HG03575 (cell line): ENCODE measurements at regions not wholly inside any gene's neighbourhood (a gene's known extent, or its start where the extent isn't known, plus 50 kb on each side); places are given as distances from the start of the nearest gene placed in this dataset.
"Not testable (repeated sequence)": the region's sequence is repeated elsewhere in the genome, so short reads cannot be mapped to it uniquely, and the experiment has no call there.

Experiments used
- ATAC-seq: cut with Tn5 transposase; IDR thresholded peaks from one replicate; pipeline ENCODE4 v1.9.1; 2021; ENCODE audit not compliant: unreplicated experiment, insufficient number of reproducible peaks, low FRiP score; ENCODE audit errors: extremely low read depth

DNA sequence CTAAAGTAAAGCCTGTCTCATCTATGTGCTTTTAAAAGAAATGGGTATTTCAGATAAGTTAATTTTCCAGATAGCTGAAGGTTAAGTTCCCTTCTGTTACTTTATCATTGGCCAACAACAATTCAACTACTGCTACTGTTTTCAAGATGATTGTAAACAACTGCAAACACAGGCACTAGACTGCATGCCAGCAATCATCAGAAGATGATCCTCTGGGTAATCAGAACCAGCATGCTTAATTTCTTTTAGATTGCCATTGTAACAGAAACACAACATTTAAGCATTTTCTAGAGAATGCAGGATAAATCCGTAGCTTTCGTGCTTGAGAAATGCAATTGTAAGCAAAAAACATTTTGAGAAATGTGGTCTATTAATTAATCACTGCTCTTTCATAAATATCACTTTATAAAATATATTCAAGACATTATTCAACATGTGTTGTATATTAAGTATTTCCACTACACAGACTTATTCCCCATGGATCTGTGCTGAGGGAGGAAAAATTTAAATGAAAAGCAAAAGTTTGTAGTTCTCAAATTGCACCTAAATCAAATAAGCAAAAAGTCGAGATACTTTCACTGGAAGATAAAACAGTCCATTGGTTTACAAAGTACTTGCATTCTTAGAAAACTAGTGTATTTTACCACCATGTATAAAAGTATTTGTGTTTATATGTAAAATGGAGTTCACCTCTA lies 133.7 kb downstream of the ATL2 start:
- ATAC-seq, result no peak

DNA sequence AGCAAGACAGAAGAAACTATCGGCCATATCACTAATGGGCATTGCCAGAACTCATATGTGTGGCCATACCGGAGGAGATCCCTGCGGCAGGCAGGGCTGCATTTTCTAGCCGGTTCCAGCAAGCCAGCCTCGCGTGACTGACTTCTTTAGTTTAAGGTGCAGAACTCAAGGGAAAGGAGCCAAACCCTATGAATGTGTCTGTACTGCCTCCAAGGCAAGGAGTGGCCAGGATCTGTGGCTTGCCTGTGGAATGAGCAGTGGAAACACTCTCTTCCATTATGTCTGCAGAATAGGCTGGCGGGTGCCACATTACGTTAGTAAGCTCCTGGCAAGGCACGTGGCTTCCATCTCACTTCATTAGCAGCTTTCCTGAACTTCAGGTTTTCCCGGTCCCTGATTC lies 137.6 kb downstream of the ATL2 start:
- ATAC-seq, result no peak

DNA sequence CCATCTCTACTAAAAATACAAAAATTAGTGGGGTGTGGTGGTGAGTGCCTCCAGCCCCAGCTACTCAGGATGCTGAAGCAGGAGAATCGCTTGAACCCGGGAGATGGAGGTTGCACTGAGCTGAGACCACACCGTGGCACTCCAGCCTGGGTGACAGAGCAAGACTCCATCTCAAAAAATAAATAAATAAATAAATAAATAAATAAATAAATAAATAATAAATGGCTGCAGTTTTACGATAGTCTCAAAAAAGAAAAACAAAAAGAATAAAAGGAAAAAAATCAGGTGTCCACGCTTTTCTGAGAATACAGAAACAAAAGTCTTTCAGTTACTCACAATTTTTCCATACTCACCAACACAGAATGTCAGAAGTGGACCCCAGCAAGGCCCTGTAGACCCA lies 138.4 kb downstream of the ATL2 start:
- ATAC-seq, result not testable (repeated sequence)

DNA sequence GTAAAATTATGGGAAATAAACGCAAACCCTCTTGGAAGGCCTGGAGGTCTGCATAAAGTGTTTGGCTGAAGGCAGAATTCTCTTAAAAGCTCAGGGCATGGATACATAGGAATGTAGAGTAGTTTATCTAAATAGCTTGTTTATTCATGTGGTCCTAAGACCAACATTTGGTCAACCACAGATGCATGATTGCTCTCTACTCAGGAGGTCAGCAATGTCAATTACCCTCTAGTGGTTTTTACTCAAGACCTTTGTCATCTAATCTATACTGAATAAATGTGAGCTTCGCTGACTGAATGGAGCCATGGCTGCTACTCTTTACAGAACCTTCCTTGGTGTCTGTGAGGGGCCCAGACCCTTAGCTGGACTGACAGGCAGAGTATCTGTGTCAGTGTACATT lies 139.8 kb downstream of the ATL2 start:
- ATAC-seq, result no peak

DNA sequence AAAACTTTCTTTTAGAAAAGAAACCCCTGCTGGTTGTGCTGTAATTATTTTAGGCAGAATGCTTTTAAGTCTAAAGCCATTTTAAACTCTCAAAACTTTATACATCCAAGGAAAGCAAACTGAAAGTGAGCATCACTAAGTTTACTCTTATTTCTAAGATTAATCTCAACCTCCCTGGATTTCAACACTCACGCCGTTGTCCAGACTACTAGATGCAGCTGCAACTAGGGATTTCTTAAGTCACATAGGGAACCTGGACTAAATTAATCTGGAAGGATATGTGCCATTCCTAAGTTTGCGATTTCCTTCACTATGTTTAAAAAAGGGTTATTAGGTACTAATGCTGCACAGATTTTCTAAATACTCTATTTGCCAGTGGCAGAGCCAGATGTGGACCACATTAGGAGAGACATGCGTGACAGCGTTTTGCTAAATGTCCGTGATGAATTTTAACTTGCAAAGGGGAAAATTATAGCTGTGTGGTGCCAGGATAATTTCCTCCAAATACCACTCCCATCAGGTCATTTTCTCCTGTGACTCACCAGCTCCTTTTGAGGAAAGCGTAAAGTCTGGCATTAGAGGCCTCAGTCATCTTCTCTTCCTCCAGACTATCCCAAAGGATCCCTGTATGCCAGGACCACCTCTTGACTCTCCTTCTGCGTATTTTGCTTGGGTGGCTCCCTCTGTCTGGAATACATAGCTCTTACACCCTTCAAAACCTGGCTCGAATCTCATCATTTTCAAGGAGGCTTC lies 143.7 kb downstream of the ATL2 start:
- ATAC-seq, result no peak

DNA sequence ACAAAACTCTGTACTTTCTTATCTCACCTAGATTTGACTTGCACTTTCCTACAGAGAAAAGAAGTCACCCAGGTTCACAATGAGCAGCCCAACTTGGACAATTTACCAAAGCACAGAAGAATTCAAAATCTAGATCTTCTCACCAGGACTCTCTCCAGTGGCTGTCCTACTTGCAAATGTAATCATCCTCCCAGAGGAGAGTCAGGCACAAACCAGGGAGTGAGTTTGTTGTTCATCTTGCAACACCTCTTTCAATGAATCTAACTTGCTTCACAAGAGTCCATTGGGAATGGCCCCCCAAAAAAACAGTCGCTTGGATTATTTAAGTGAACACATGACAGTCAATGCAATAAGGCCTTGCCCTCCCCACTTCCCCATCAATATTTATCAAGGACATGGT lies 144.6 kb downstream of the ATL2 start:
- ATAC-seq, result no peak

DNA sequence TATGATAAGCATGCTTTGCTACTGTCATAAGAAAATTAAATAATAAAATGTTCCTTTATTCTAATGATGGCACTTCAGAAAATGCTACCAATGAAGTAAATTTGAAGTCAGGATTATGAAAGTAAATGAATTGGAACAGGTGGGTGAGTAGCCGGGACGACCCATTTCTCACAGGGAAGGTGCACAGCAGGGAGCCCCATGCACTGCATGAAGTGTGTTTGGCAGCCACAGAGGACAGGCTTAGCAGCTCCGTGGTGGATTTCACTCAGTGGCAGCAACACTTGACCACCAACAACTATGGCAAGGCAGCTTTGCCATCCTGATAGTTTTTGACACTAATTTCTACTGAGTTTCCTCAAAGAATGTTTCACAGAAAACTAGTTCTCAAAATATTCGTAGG lies 146.3 kb downstream of the ATL2 start:
- no peak for ATAC-seq

DNA sequence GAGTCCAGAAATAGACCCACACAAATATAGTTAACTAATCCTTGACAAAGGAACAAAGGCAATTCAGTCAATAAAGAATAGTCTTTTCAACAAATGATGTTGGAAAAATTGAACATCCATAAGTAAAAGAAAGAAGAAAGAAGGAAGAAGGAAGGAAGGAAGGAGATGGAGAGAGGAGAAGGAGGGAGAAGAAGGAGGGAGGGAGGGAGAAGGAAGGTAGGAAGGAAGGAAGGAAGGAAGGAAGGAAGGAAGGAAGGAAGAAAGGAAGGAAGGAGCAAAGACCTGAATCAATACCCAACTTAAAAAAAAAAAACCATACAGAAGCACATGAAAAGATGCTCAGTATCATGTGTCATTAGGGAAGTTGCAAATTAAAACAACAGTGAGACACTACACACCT lies 148.3 kb downstream of the ATL2 start:
- no peak for ATAC-seq

DNA sequence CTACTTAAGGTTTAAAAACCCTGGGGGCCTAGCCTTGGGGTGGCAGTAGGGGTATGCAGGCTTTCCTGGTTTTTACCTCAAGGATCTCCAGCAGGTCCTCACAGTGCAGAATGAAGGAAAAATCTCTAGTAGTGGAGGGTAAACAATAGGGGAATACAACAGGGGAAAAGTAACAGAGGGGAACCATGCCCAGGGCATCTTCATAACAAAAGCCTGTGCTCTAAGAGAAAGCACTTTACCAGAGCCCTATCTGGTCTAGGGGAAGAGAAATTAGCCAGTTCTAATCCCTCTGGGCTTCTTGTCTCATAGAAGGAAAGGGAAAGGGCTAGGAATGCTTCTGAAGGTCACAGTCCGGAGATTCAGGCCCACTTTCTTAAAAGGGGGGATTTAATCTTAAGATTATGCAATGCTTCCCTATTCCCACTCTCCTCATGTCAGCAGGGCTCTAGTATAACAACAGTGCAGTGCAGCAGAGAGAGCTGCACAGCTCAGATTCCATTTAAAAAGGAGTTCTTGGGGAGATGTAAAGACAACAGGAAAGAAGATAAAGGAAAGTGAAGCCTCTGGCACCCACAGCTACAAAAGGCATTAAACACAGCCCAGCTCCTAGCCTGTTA lies 149.0 kb upstream of the CYP1B1 start:
- ATAC-seq, result no peak

DNA sequence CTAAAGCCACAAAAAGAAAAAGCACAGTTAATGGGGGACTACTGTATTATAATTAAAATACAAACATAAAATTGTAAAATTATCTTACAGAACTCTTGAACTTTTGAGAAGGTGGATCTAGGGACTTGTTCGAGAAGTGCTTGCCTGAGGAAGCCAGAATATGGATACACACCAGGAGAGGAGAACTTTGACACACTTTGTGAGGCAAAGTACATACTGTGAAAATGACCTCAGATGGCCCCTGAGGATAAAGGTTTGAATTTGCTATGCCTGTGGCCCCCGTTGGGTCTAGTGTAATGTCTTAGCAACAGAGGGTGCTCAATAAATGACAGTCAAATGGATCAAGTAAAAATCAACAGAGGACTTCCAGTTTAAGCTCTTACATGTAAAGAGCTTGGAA lies 148.2 kb upstream of the CYP1B1 start:
- no peak for ATAC-seq

DNA sequence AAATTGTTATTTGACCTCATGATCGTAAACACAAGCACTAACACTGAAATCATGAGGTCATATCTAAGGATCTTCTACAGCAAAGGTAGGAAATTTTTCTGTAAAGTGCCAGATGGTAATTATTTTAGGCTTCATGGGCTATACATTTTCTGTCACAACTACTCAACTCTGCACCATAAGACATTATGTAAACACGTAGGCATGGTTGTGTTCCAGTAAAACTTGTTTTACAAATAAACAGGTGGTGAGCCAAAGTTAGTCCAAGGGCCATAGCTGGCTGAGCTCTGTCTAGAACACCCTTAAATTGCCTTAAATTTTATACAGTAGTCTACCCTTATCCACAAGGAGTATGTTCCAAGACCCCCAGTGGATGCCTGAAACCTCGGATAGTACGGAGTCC lies 147.3 kb upstream of the CYP1B1 start:
- no peak for ATAC-seq

DNA sequence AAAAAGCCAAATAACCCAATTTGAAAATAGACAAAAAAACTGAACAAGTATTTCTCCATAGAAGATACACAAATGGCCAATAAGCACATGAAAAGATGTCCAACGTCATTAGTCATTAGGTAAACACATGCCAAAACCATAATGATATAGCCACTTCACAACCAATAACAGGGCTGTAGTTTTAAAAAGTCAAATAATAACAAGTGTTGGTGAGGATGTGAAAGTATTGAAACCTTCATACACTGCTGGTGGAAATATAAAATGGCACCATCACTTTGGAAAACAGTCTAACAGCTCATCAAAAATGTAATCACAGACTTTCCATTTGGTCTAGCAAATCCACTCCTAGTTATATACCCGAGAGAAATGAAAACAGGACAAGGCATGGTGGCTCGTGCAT lies 144.2 kb upstream of the CYP1B1 start:
- no peak for ATAC-seq

DNA sequence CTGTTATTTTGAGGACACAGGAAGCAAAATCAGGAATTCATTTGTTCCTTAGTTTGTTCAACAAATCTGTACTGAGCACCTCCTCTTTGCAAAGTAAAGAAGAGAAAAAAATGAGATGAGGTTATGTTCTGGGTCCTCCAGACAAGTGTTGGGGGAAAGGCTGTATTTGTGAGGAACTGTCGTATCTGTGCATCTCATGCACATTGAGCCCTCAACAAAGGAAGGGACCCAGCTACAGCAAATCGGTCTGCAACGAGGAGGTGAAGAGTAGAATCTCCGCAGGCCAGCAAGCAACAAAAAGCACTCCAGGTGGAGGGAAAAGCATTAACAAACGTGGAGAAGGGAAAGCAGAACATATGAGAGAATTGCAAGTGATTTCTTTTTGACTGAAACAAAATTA lies 143.0 kb upstream of the CYP1B1 start:
- no peak for ATAC-seq

DNA sequence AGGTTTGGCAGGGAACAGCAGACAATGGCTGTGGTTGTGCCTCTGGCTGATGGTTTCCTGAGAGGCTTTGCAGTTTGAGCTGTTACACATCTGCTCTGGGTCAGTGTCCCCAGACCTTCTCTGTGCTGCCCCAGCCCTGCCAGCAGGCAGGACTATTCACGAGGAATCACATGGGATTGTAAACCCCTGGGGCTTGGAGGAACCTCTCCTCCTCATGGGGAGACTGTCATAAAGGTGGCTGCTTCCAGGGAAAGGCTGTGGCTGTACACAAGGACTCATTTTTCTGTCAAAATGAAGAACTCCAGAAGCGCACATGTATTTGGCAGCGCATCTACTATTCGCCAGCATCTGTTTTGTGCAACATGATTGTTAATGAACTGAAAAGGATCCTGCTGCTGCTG lies 142.6 kb upstream of the CYP1B1 start:
- no peak for ATAC-seq

DNA sequence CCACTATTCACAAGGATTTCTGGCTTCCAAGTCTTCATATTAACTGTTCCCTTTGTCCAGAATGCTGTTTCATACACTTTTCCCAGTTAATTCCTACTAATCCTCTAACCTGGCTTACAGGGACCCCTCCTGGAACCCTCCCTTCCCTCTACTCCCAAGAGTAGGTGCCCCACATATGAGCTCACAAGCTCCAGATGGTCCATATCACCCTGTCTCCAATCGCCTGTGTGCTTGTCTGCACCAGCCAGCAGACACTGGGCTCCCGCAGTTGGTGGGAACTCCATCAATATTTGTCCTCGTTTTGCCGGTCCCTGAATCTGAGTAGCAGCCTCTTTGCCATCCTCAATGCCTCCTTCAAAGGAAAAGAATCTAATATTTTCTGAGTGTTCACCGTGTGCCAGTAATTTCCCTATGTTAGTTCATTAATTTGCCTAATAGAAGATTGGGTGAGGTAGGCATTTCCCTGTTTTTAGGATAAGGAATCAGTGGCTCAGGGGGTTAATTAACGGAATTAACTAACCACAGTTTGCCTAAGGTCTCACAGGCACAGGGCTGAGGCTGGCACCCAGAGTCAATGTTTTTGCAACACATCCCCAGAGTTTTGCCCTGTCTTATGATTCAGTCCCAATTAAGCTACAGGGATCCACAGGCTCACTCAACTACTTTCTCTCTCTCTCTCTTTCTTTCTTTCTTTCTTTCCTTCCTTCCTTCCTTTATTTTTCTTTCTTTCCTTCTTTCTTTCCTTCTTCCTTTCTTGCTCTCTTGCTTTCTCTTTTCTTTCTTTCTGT lies 141.6 kb upstream of the CYP1B1 start:
- no peak for ATAC-seq

DNA sequence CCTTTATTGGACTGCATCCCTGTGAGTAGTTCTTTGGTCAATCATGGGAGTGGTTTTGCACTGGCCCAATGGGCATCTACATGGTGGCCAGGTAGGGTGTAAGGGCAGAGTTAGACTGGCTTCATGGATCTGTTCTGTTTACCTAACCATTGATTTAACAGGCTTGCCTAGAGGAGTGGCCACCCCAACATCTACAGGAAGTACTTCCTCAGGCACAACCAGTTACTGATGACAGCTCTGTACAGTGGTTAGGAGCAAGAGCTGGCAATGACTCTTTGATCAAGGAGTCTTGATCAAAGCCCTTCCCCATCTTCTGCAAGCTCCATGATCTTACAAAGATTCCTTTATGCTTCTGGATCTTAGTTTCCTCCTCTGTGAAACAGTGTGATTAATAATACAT lies 140.9 kb upstream of the CYP1B1 start:
- no peak for ATAC-seq

DNA sequence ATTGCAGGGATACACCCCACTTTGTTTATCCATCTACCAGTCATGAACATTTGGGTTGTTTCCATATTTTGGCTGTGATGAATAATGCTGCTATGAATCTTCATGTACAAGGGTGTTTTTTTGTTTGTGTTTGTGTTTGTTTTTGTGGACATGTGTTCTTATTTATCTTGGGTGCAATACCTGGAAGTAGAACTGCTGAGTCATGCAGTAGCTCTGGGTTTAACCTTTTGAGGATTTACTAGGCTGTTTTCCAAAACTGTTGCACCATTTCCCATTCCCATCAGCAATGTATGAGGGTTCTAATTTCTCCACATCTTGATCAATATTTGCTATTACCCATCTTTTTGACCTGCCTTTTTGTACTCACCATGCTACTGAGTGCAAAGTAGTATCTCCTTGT lies 140.0 kb upstream of the CYP1B1 start:
- no peak for ATAC-seq

DNA sequence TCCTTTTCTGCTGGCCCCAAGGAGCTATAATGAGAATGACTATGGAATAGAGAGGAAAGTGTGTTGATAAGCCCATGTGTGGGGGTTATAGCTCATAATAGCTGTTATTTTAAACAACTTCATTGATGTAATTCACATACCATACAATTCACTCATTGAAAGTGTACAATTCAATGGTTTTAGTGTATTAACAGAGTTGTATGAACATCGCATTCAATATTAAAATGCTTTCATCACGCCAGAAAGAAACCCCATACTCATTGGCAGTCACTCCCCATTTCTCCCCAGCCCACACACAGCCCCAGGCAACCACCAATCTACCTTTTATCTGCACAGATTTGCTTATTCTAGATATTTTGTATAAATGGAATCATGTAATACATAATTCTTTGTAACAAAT lies 139.6 kb upstream of the CYP1B1 start:
- ATAC-seq, result no peak

DNA sequence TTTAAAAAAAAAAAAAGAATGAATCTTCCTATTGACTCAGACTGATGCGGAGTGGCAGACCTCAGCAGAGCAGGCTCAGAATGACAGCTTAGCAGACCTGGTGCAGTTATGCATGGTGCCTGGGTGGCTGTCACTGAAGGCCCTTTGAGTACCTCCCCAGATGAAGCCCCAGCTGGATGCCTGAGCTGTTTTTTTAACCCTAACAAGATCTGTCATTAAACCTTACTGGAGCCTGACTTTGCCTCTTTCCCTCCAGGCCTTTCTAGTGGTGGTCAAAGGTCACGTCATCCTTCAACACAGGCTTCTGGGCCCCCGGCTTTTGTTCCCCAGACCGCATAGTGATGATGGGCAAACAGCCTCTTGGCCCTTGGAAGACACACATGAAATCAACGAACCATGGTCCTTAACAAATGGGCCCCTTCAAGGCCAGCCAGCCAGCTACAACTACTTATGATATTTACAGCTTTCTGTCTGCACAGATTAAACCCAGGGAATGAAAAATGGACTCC lies 138.3 kb upstream of the CYP1B1 start:
- ATAC-seq, result no peak
